ENCODE measurements at regions not wholly inside any gene's neighbourhood (a gene's known extent, or its start where the extent isn't known, plus 50 kb on each side); places are given as distances from the start of the nearest gene placed in this dataset.

- no peak for TF ChIP-seq PRDM15 (CRISPR knock-in tag; IDR thresholded peaks at IDR 0.05)
- TF ChIP-seq FOXK2 (IDR thresholded peaks at IDR 0.05) = no peak
- TF ChIP-seq RELA (IDR thresholded peaks at IDR 0.05; ENCODE audit: borderline replicate concordance, partially characterized antibody) = no peak
These were observed 1962.3 kb upstream of the PCDH20 start (continued) for GRCh38 chr13:63377986-63378385.

- Histone ChIP-seq H4K20me1 (ENCODE audit: control insufficient read depth, insufficient read depth) (no peaks in the 10 kb centered on the region), H3K4me2 (ENCODE audit: control insufficient read depth, insufficient read depth) (no peak overlapping the region), H3K4me1 (ENCODE audit: control insufficient read depth, insufficient read depth, low read length) (no peaks in the 10 kb centered on the region), H3K79me2 (ENCODE audit: control insufficient read depth, insufficient read depth, low read length) (no peaks in the 10 kb centered on the region), H3K36me3 (ENCODE audit: control insufficient read depth in 2 of 2, insufficient read depth in 2 of 2, low read length in 1 of 2) (no peaks in the 10 kb centered on the region), H3K4me3 (no peak overlapping the region), H2AFZ (ENCODE audit: control insufficient read depth, low read depth, low read length) (no peak overlapping the region), H3K9ac (ENCODE audit: control insufficient read depth, insufficient read depth, low read length) (no peak overlapping the region), H3K27ac (ENCODE audit: control insufficient read depth, insufficient read depth) (no peak overlapping the region), H3K27me3 (replicated peaks in 1 of 2; ENCODE audit: control insufficient read depth in 2 of 2, insufficient read depth in 2 of 2, low read length in 1 of 2) (no peaks in the 10 kb centered on the region), H3K9me3 (replicated peaks; ENCODE audit: control insufficient read depth, insufficient read depth, low read length) (no peaks in the 10 kb centered on the region)
- no peak for FAIRE-seq
- BruUV-seq (replicated peaks) = no TSS peak
- TF ChIP-seq CREM (IDR thresholded peaks at IDR 0.05; ENCODE audit: low read depth) (no peak), TAF1 (IDR thresholded peaks at IDR 0.05; ENCODE audit: borderline replicate concordance, low read depth, low read length) (no peak), RBBP5 (conservative IDR thresholded peaks at IDR 0.05) (no peak), IKZF1 (conservative IDR thresholded peaks at IDR 0.05) (no peak), EGR1 (IDR thresholded peaks at IDR 0.05; ENCODE audit: borderline replicate concordance in 1 of 2, low read depth in 2 of 2, low read length in 2 of 2) (no peak), HCFC1 (IDR thresholded peaks at IDR 0.05; ENCODE audit: low read length) (no peak), YBX1 (IDR thresholded peaks at IDR 0.05) (no peak), PBX3 (IDR thresholded peaks at IDR 0.05; ENCODE audit: insufficient replicate concordance, low read depth, low read length) (no peak), SIX5 (IDR thresholded peaks at IDR 0.05; ENCODE audit: low read depth, low read length, severe bottlenecking) (no peak), PAX8 (IDR thresholded peaks at IDR 0.05) (no peak), TCF7 (IDR thresholded peaks at IDR 0.05; ENCODE audit: borderline replicate concordance) (no peak), ZBTB11 (CRISPR knock-in tag; IDR thresholded peaks at IDR 0.05) (no peak)
- WGBS (ENCODE audit: insufficient coverage, insufficient replicate concordance, low lambda C conversion rate, missing lambda C conversion rate) = 0% methylated on average over 1 of the region's 1 CpG
- no peak for ATAC-seq
- ChIA-PET CTCF (no interaction called here), SMC1A (ENCODE audit: uncharacterized antibody, unreplicated experiment) (no interaction called here), RAD21 (ENCODE audit: unreplicated experiment) (no interaction called here), POLR2A (no interaction called here)
- no peak for DNase-seq (ENCODE audit: low read depth, low spot score)
- intact Hi-C loops (cut with micrococcal nuclease; ENCODE audit: unreplicated experiment) (no loop called here), in situ Hi-C loops (cut with MboI) (no loop called here)
These were observed 1954.5 kb upstream of the PCDH20 start for GRCh38 chr13:63370101-63370500.
